ENCODE measurements at regions not wholly inside any gene's neighbourhood (a gene's known extent, or its start where the extent isn't known, plus 50 kb on each side); places are given as distances from the start of the nearest gene placed in this dataset.

DNA sequence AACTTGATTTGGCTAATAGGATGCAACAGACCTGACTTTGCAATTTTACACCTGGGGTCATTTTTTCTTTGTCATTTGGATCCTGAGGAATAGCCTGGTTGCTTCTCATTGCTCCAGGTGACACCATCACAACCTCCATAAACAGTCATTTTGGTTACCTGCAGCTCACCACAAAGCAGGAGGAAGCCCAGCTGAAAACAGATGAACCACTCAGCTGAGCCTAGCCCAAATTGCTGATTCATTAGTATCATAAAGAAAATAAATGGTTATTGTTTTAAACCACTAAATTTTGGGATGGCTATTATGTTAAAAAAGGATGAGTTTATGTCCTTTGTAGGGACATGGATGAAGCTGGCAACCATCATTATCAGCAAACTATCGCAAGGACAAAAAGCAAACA is 841.0 kb upstream of the EEF2KMT start:
- POLR2A ChIA-PET: no interaction called here

DNA sequence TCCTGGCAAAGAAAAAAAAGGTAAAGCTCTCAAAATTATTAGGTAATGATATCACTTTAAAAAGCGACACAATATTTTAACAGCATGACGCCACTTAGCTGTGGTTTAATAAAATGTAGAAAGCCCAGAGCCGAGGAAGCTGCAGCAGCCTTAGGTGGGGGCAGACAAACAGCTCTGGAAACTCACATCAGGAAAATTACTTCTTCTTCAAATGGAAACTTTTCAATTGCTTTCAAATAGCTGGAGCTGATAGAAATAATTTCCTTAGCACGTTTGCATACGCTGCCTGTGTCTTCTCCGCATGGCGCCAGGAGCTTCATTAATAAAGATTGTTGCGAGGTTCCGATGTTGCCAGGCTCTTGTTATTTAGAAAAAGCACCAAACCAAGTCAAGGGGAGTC is 835.3 kb upstream of the EEF2KMT start:
- DNase-seq (ENCODE audit: extremely low spot score): no peak
- POLR2A ChIA-PET: no interaction called here
- CTCF ChIA-PET: interaction anchor here (1.1 kb wide), 1 partner anchor 8 kb away, joined by 4 read pairs; no protein-coding TSS in a partner anchor
- TF ChIP-seq, protein P1, sequence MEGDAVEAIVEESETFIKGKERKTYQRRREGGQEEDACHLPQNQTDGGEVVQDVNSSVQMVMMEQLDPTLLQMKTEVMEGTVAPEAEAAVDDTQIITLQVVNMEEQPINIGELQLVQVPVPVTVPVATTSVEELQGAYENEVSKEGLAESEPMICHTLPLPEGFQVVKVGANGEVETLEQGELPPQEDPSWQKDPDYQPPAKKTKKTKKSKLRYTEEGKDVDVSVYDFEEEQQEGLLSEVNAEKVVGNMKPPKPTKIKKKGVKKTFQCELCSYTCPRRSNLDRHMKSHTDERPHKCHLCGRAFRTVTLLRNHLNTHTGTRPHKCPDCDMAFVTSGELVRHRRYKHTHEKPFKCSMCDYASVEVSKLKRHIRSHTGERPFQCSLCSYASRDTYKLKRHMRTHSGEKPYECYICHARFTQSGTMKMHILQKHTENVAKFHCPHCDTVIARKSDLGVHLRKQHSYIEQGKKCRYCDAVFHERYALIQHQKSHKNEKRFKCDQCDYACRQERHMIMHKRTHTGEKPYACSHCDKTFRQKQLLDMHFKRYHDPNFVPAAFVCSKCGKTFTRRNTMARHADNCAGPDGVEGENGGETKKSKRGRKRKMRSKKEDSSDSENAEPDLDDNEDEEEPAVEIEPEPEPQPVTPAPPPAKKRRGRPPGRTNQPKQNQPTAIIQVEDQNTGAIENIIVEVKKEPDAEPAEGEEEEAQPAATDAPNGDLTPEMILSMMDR (IDR thresholded peaks at IDR 0.05; ENCODE audit: control extremely low read depth, extremely low read depth, low read depth, missing control alignments): no peak

More for the DNA sequence above, 841.0 kb upstream of the EEF2KMT start:
- no peak for DNase-seq (ENCODE audit: extremely low spot score)
- TF ChIP-seq, protein P1 (IDR thresholded peaks at IDR 0.05; ENCODE audit: control extremely low read depth, extremely low read depth, low read depth, missing control alignments): no peak
- CTCF ChIA-PET: interaction anchor here (1.3 kb wide), 1 partner anchor 11 kb away, joined by 3 read pairs; no protein-coding TSS in a partner anchor

DNA sequence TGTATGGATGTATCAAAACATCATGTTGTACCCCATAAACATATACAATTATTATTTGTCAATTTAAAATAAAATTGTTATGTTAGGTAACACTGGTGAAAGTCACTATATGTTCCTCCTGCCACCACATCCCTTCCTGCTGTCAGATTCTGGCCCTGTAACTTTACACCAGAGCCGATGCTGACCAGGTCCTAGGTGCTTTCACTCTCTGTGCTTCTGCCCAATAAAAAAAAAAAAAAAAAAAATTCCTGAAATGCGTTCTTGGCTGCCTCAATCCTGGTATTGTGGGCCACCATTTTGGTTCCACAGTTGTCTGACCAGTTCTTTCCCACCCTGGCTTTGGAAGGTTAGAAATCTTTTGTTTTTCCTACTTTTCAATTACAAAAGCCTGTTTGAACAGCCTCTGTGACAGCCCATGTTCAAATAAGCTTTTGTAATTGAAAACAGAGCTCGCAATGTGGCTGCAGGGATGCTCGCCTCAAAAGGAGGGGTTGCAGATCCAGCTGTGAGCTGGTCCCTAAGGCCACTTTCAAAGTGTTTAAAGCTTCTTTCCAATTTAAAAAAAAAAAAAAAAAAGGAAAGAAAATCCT is 831.0 kb upstream of the EEF2KMT start:
- CTCF ChIA-PET: no interaction called here
- POLR2A ChIA-PET: no interaction called here
- DNase-seq (ENCODE audit: extremely low spot score): no peak
- TF ChIP-seq, protein P1 (IDR thresholded peaks at IDR 0.05; ENCODE audit: control extremely low read depth, extremely low read depth, low read depth, missing control alignments): no peak

DNA sequence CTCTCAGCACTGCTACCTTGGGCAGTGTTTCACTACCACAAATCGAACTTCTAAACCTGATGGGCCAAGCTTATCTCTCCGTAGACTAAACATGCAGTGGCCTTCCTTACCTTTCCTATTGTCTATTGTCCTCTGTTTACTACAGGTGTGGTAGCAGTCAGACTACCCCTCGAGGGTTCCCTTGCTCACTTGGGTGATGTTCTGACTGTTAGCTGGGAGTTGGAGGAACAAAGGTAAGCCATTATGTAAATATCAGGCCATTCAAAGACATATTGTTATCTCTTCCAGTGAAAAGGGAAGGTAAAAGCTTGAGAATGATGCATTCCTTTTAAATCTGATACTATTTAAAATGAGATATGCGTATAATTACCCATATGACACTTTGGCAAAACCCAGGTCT is 828.3 kb upstream of the EEF2KMT start:
- CTCF ChIA-PET: interaction anchor here (1.1 to 1.2 kb wide), 2 partner anchors 14 kb away, joined by 3 to 4 read pairs; no protein-coding TSS in a partner anchor
- POLR2A ChIA-PET: no interaction called here
- DNase-seq (ENCODE audit: extremely low spot score): no peak
- TF ChIP-seq, protein P1 (IDR thresholded peaks at IDR 0.05; ENCODE audit: control extremely low read depth, extremely low read depth, low read depth, missing control alignments): no peak

DNA sequence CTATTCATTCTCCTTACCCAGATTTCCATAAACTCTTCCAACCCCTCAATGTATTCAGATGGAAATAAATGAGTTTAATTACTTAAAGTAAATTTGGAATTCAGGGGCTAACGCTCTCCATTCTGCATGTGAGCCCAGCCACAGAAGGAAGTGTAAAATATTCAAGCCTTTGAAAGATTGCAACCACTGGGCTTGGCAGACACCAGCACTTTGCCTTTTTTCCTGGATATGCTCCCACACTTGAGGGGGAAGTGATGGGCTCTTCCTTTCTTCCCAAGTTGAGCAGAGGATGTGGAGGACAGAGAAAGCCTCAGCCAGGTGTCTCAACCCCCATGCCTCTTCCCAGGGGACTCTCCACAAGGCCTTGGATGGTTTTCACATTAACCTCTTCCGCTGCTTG is 825.1 kb upstream of the EEF2KMT start:
- DNase-seq (ENCODE audit: extremely low spot score): no peak
- POLR2A ChIA-PET: no interaction called here
- CTCF ChIA-PET: interaction anchor here (1.1 kb wide), 1 partner anchor 27 kb away, joined by 3 read pairs; no protein-coding TSS in a partner anchor
- TF ChIP-seq, protein P1 (IDR thresholded peaks at IDR 0.05; ENCODE audit: control extremely low read depth, extremely low read depth, low read depth, missing control alignments): no peak

DNA sequence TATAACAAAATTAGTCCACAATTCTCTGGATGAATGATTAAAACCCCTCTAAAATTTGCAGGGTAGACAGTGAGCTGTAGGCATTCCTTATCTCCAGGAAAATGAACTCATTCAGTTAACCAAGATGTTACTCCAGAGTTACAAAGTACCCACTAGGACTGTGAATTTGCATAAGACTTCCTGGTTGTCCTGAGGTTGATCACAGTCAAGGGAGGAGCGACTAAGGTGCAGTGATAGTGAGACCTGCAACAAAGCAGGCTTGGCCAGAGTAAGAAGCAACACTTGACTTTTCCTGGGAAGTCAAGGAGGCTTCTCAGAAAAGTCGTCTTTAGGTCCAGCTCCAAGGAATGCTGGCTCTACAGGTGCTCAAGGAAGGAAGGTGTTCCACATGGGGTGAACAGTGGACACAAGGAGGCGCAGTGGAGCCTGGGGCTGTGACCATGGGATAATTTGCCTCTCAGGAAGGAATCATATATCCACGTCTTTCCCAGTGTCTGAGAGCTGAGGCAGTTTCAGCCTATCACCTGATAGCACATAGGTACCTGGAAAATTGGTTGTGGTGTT is 821.1 kb upstream of the EEF2KMT start:
- CTCF ChIA-PET: no interaction called here

More for the DNA sequence above, 821.1 kb upstream of the EEF2KMT start:
- TF ChIP-seq, protein P1 (IDR thresholded peaks at IDR 0.05; ENCODE audit: control extremely low read depth, extremely low read depth, low read depth, missing control alignments): no peak
- POLR2A ChIA-PET: no interaction called here
- no peak for DNase-seq (ENCODE audit: extremely low spot score)
